ENCODE measurements at regions not wholly inside any gene's neighbourhood (a gene's known extent, or its start where the extent isn't known, plus 50 kb on each side); places are given as distances from the start of the nearest gene placed in this dataset.
A peak's percentile ranks its signal among the peaks of the same experiment; 100 is the strongest.
"Not testable (repeated sequence)": the region's sequence is repeated elsewhere in the genome, so short reads cannot be mapped to it uniquely, and the experiment has no call there.

- no peak overlapping the region for H3K27ac ChIP-seq (ENCODE audit: low read length)
- no peaks in the 10 kb centered on the region for H3K9me3 ChIP-seq (ENCODE audit: control insufficient read depth, low read length)
- H3K27me3 ChIP-seq (ENCODE audit: control insufficient read depth, insufficient read depth), result no peaks in the 10 kb centered on the region
- DNase-seq (no peak), ATAC-seq (no peak)
- intact Hi-C loops (cut with DNase I), result no loop called here
- no peaks in the 10 kb centered on the region for H3K4me1 ChIP-seq (ENCODE audit: control insufficient read depth, insufficient read depth, low read length)
- H3K4me3 ChIP-seq (ENCODE audit: low read length), result no peak overlapping the region
Measured at GRCh38 chr1:213702703-213703102, 285.1 kb upstream of the PROX1 start.

DNA sequence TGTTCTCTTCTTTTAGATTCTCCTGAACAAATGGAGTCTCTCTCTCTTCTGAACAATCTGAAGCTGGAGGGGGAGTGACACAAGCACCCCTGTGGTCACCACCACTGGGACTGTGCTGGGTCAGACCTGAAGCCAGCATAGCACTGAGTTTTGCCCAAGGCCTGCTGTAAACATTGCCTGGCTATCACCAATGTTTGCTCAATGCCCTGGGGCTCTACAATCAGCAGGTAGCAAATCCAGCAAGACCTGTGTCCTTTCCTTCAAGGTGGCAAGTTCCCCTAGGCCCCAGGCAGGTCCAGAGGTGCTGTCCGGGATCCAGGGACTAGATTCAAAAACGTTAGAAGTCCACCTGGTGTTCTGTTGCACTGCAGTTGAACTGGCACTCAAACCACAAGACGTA is 282.8 kb upstream of the PROX1 start:
- WGBS, result 75% methylated on average over 3 of the region's 3 CpGs
- Histone ChIP-seq H3K27me3 (ENCODE audit: control insufficient read depth, insufficient read depth) (no peaks in the 10 kb centered on the region), H3K4me1 (ENCODE audit: control insufficient read depth, insufficient read depth, low read length) (no peaks in the 10 kb centered on the region), H3K4me3 (ENCODE audit: low read length) (no peak overlapping the region), H3K27ac (ENCODE audit: low read length) (no peak overlapping the region), H3K9me3 (ENCODE audit: control insufficient read depth, low read length) (no peaks in the 10 kb centered on the region)
- ATAC-seq (no peak), DNase-seq (no peak)
- intact Hi-C loops (cut with DNase I), result no loop called here

- H3K9me3 ChIP-seq (ENCODE audit: control insufficient read depth, low read length); H3K27ac ChIP-seq (ENCODE audit: low read length); H3K27me3 ChIP-seq (ENCODE audit: control insufficient read depth, insufficient read depth); intact Hi-C loops (cut with DNase I); DNase-seq; H3K4me1 ChIP-seq (ENCODE audit: control insufficient read depth, insufficient read depth, low read length); ATAC-seq; H3K4me3 ChIP-seq (ENCODE audit: low read length): not testable (repeated sequence)
- 76% methylated on average over 7 of the region's 7 CpGs for WGBS
Measured at GRCh38 chr1:213711833-213712490, 275.8 kb upstream of the PROX1 start.

DNA sequence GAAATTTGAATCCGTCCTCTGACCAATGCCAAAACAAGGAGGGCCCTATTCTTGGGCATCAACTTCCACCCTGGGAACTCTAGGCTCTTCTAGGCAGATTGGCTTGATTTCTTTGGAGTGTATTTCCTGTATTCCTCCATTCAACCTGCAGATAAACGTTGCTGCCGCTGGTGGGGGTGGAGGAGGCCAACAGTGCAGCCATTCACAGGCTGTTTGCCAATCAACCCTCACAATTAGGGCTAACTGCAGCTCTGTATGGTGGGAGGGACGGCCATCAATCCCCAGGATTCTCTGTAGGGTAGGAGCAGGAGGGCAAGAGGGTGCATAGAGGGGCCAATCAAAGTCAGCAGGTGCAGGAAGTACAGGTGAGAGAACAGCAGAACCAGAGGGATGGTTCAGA is 273.1 kb upstream of the PROX1 start:
- Histone ChIP-seq H3K4me3 (ENCODE audit: low read length) (no peak overlapping the region), H3K9me3 (ENCODE audit: control insufficient read depth, low read length) (no peaks in the 10 kb centered on the region), H3K27me3 (ENCODE audit: control insufficient read depth, insufficient read depth) (no peaks in the 10 kb centered on the region), H3K27ac (ENCODE audit: low read length) (no peak overlapping the region), H3K4me1 (ENCODE audit: control insufficient read depth, insufficient read depth, low read length) (no peaks in the 10 kb centered on the region)
- 53% methylated on average over 4 of the region's 4 CpGs for WGBS
- DNase-seq, result no peak
- intact Hi-C loops (cut with DNase I), result no loop called here
- ATAC-seq, result no peak

DNA sequence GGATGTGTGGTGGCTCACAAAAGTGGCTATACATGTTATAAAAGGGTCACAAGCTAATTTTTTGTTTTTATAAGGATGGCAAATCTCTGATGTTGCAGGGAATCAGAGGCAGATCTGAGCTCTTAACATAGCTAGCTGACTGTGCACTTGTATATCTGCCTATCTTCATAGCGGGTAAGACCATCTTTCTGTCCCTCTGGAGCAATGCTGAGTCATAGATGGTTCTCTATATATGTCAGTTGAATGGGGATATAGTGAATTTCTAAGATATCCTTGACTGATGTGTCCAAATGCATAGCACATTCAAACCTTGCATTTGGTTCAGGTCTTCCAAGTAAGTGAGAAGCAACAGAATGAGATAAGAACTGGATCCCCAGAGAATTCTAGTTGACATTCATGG is 272.6 kb upstream of the PROX1 start:
- intact Hi-C loops (cut with DNase I), result no loop called here
- no peak for ATAC-seq
- WGBS, result 65% methylated on average over 1 of the region's 1 CpG

DNA sequence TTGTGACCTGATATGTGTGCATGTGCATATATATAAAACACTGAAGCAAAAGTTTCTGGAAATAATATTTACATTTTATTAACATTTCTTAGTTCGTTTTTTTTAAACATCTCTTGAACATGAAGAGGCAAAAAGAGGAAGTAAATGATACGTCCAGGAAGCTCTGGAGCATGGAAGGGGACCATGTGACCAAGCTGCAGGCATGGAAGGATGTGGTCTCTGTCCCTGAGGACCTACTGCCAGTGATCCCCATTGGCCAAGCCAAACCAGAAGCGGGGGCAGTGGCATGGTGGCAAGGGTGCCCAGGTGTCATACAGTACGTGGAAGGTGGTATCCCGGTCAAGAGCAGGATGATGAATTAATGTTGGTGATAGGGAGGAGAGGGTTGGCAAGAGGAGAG is 268.3 kb upstream of the PROX1 start:
- H3K27ac ChIP-seq (ENCODE audit: low read length), result no peak overlapping the region
- H3K27me3 ChIP-seq (ENCODE audit: control insufficient read depth, insufficient read depth), result no peaks in the 10 kb centered on the region
- H3K4me3 ChIP-seq (ENCODE audit: low read length), result no peak overlapping the region
- intact Hi-C loops (cut with DNase I), result no loop called here
- 74% methylated on average over 5 of the region's 5 CpGs for WGBS
- H3K9me3 ChIP-seq (ENCODE audit: control insufficient read depth, low read length), result no peaks in the 10 kb centered on the region
- DNase-seq (no peak), ATAC-seq (no peak)
- H3K4me1 ChIP-seq (ENCODE audit: control insufficient read depth, insufficient read depth, low read length), result no peaks in the 10 kb centered on the region

More for the DNA sequence above, 272.6 kb upstream of the PROX1 start:
- Histone ChIP-seq H3K4me3 (ENCODE audit: low read length) (no peak overlapping the region), H3K27me3 (ENCODE audit: control insufficient read depth, insufficient read depth) (no peaks in the 10 kb centered on the region), H3K27ac (ENCODE audit: low read length) (no peak overlapping the region), H3K9me3 (ENCODE audit: control insufficient read depth, low read length) (no peaks in the 10 kb centered on the region), H3K4me1 (ENCODE audit: control insufficient read depth, insufficient read depth, low read length) (no peaks in the 10 kb centered on the region)
- DNase-seq, result no peak

GRCh38 chr1:213720032-213720431 is 267.7 kb upstream of the PROX1 start:
- 75% methylated on average over 5 of the region's 5 CpGs for WGBS
- H3K4me3 ChIP-seq (ENCODE audit: low read length), result no peak overlapping the region
- no peak overlapping the region for H3K27ac ChIP-seq (ENCODE audit: low read length)
- H3K9me3 ChIP-seq (ENCODE audit: control insufficient read depth, low read length), result no peaks in the 10 kb centered on the region
- DNase-seq (no peak), ATAC-seq (no peak)
- intact Hi-C loops (cut with DNase I), result no loop called here
- H3K27me3 ChIP-seq (ENCODE audit: control insufficient read depth, insufficient read depth), result no peaks in the 10 kb centered on the region
- peaks cover 4% of the 10 kb centered on the region for H3K4me1 ChIP-seq (ENCODE audit: control insufficient read depth, insufficient read depth, low read length)

DNA sequence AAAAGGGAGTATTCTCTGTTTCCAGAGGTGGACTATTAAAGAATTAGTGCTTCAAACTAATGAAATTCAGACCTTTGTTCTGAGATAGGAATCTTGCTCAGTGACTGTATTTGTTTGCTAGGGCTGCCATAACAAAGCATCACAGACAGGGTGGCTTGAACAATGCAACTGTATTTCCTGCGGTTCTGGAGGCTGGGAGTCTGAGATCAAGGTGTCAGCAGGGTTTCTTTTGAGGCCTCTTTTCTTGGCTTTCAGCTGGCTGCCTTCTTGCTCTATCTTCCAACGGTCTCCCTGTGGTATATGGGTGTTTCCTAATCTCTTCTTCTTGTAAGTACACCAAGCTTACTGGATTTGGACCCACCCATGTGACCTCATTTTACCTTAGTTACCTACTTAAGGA is 264.6 kb upstream of the PROX1 start:
- Histone ChIP-seq H3K27ac (ENCODE audit: low read length) (no peak overlapping the region), H3K4me3 (ENCODE audit: low read length) (no peak overlapping the region), H3K4me1 (ENCODE audit: control insufficient read depth, insufficient read depth, low read length) (peaks cover 5% of the 10 kb centered on the region), H3K27me3 (ENCODE audit: control insufficient read depth, insufficient read depth) (no peaks in the 10 kb centered on the region), H3K9me3 (ENCODE audit: control insufficient read depth, low read length) (no peaks in the 10 kb centered on the region)
- WGBS, result 82% methylated on average over 2 of the region's 2 CpGs
- DNase-seq (no peak), ATAC-seq (no peak)
- intact Hi-C loops (cut with DNase I), result no loop called here

GRCh38 chr1:213724640-213725536 is 262.9 kb upstream of the PROX1 start:
- no peak overlapping the region for H3K27ac ChIP-seq (ENCODE audit: low read length)
- ATAC-seq (peak; percentile 74 to 80), DNase-seq (peak; percentile 64 to 78 (median 67))
- no peak overlapping the region for H3K4me3 ChIP-seq (ENCODE audit: low read length)
- no peaks in the 10 kb centered on the region for H3K9me3 ChIP-seq (ENCODE audit: control insufficient read depth, low read length)
- no peaks in the 10 kb centered on the region for H3K27me3 ChIP-seq (ENCODE audit: control insufficient read depth, insufficient read depth)
- 13% methylated on average over 14 of the region's 14 CpGs for WGBS
- H3K4me1 ChIP-seq (ENCODE audit: control insufficient read depth, insufficient read depth, low read length), result peaks cover 5% of the 10 kb centered on the region
- intact Hi-C loops (cut with DNase I), result no loop called here

- intact Hi-C loops (cut with DNase I), result no loop called here
- H3K27me3 ChIP-seq (ENCODE audit: control insufficient read depth, insufficient read depth), result peaks cover 2% of the 10 kb centered on the region
- no peak for ATAC-seq
- H3K4me3 ChIP-seq (ENCODE audit: low read length), result no peak overlapping the region
- WGBS, result 62% methylated on average over 20 of the region's 20 CpGs
- no peaks in the 10 kb centered on the region for H3K9me3 ChIP-seq (ENCODE audit: control insufficient read depth, low read length)
- no peak for DNase-seq
- H3K4me1 ChIP-seq (ENCODE audit: control insufficient read depth, insufficient read depth, low read length), result peaks cover 5% of the 10 kb centered on the region
- H3K27ac ChIP-seq (ENCODE audit: low read length), result no peak overlapping the region
Measured at GRCh38 chr1:213727853-213728592, 259.8 kb upstream of the PROX1 start.

Data from right cardiac atrium (tissue), 5 donors.